HepG2 (cell line): ENCODE measurements at regions not wholly inside any gene's neighbourhood (a gene's known extent, or its start where the extent isn't known, plus 50 kb on each side); places are given as distances from the start of the nearest gene placed in this dataset.
A peak's percentile ranks its signal among the peaks of the same experiment; 100 is the strongest.

Source experiments
- ATAC-seq: fragments of 200-7000 bp; cut with Tn5 transposase; 3 replicates; pipeline ENCODE4 v1.9.1; 2020; ENCODE audit warnings: mild to moderate bottlenecking, moderate library complexity
- BruUV-seq: library from RNA; stranded (reverse); fragments of 400-500 nt; replicated peaks from 2 replicates; lab custom pipeline; 2021; lab: Mats Ljungman, UMichigan
- CTCF ChIA-PET: fragments of 300-600 bp; formaldehyde crosslinking; extraction: SDS; loops from one replicate; lab custom pipeline; 2021; ENCODE audit warnings: low total read pairs, inconsistent platforms, low intra/inter-chr PET ratio; lab: Yijun Ruan, JAX
- POLR2A ChIA-PET: fragments of 350-600 bp; sonication (Branson Sonifier 250); formaldehyde crosslinking; loops from one replicate; lab custom pipeline; 2020; ENCODE audit warnings: antibody characterized with exemption, inconsistent platforms; lab: Yijun Ruan, JAX
- DNase-seq: peaks from one replicate; pipeline ENCODE4 v3.0.0-alpha.2; 2015; ENCODE audit warnings: low spot score
- FAIRE-seq: peaks from 3 replicates; lab custom pipeline; 2011; peaks lifted over from hg19 to GRCh38; lab: Jason Lieb, UNC
- H2AFZ ChIP-seq: one replicate; pipeline ENCODE4 v1.6.1; 2011; ENCODE audit warnings: low read length, inconsistent platforms
- H3K27ac ChIP-seq: fragments of 300-600 bp; 3 replicates; pipeline ENCODE4 v1.8.0; 2011; ENCODE audit warnings: mixed run types, mild to moderate bottlenecking, mixed read lengths, low read length, inconsistent platforms; ENCODE audit not compliant: insufficient read depth; ENCODE audit errors: extremely low read length
- H3K27me3 ChIP-seq, 2 experiments: fragments of 200-600 bp in 1 of 2; 2 replicates in 1 of 2; 3 replicates in 1 of 2; pipeline versions ENCODE4 v1.6.0 to v1.8.0; 2011; ENCODE audit warnings: low read length in 2 of 2, mild to moderate bottlenecking in 2 of 2, moderate library complexity in 2 of 2, inconsistent platforms in 1 of 2; ENCODE audit not compliant: insufficient read depth in 2 of 2, control insufficient read depth in 1 of 2
- H3K36me3 ChIP-seq, 2 experiments: fragments of 200-600 bp in 1 of 2; replicated peaks in 1 of 2; 2 replicates in 1 of 2; 3 replicates in 1 of 2; pipeline versions ENCODE4 v1.5.1 to v1.8.0; 2011; ENCODE audit warnings: low read length in 2 of 2, inconsistent platforms in 1 of 2; ENCODE audit not compliant: insufficient read depth in 2 of 2, control insufficient read depth in 1 of 2
- H3K4me1 ChIP-seq: 2 replicates; pipeline ENCODE4 v1.5.1; 2012; ENCODE audit warnings: low read length, inconsistent platforms; ENCODE audit not compliant: insufficient read depth
- H3K4me2 ChIP-seq: 2 replicates; pipeline ENCODE4 v1.6.0; 2011; ENCODE audit warnings: low read depth, low read length, inconsistent platforms
- H3K4me3 ChIP-seq, 3 experiments: fragments of 200-600 bp in 1 of 3; sonication (generic), shearing (Covaris generic) in 1 of 3; replicated peaks in 1 of 3; 2 replicates each; pipeline ENCODE4 v1.5.1; 2011 to 2016; ENCODE audit warnings: low read length in 3 of 3, inconsistent platforms in 2 of 3, low read depth in 2 of 3, mild to moderate bottlenecking in 2 of 3, control low read depth in 1 of 3, mixed read lengths in 1 of 3; ENCODE audit not compliant: insufficient read depth in 1 of 3
- H3K79me2 ChIP-seq: one replicate; pipeline ENCODE4 v1.6.1; 2011; ENCODE audit warnings: low read length, inconsistent platforms; ENCODE audit not compliant: insufficient read depth
- H3K9ac ChIP-seq: 2 replicates; pipeline ENCODE4 v1.6.0; 2011; ENCODE audit warnings: mild to moderate bottlenecking, low read depth, low read length, inconsistent platforms; ENCODE audit not compliant: insufficient read depth
- H3K9me3 ChIP-seq: 2 replicates; pipeline ENCODE4 v1.5.1; 2012; ENCODE audit warnings: mild to moderate bottlenecking, low read length
- H4K20me1 ChIP-seq: 2 replicates; pipeline ENCODE4 v1.6.0; 2011; ENCODE audit warnings: inconsistent platforms, mild to moderate bottlenecking, low read length, moderate library complexity; ENCODE audit not compliant: insufficient read depth
- CEBPB ChIP-seq: IDR thresholded peaks from 2 replicates; pipeline ENCODE4 v1.6.1; 2011; ENCODE audit warnings: low read depth, low read length, improper control_type of control experiment, borderline replicate concordance
- CEBPG ChIP-seq: IDR thresholded peaks from 2 replicates; pipeline ENCODE4 v1.6.1; 2016
- ETV6 ChIP-seq: sonication (generic); formaldehyde crosslinking; conservative IDR thresholded peaks from 2 replicates; pipeline ENCODE4 v1.4.0; 2020; ENCODE audit warnings: missing genetic modification reagents
- KLF12 ChIP-seq: sonication (generic); formaldehyde crosslinking; IDR thresholded peaks from 2 replicates; pipeline ENCODE4 v1.4.0; 2020; ENCODE audit warnings: missing genetic modification reagents, borderline replicate concordance
- MXD4 ChIP-seq: IDR thresholded peaks from 2 replicates; pipeline ENCODE4 v1.6.1; 2016; ENCODE audit warnings: mild to moderate bottlenecking, missing biosample characterization, missing genetic modification reagents
- ONECUT2 ChIP-seq: sonication (generic); formaldehyde crosslinking; IDR thresholded peaks from 2 replicates; pipeline ENCODE4 v1.4.0; 2020; ENCODE audit warnings: missing genetic modification reagents
- SOX5 ChIP-seq: IDR thresholded peaks from 2 replicates; pipeline ENCODE4 v1.6.1; 2016; ENCODE audit warnings: borderline replicate concordance
- WGBS: methylation state at CpG from one replicate; pipeline ENCODE4 v1.1.6; 2017; ENCODE audit warnings: low lambda C conversion rate; 5-methylcytosine and 5-hydroxymethylcytosine counted together
- in situ Hi-C: cut with HindIII; loops from 2 replicates; pipeline ENCODE4 v1.10.0; 2017; ENCODE audit warnings: low pct_unique_long_range_greater_than_20kb; ENCODE audit not compliant: extremely low pct_ligation_motif_present
- intact Hi-C: fragments of 100-400 bp; cut with micrococcal nuclease; formaldehyde crosslinking; loops from one replicate; pipeline ENCODE4 v1.10.0; 2022; ENCODE audit not compliant: unreplicated experiment
- TF ChIP-seq, protein P1 (sequence below): sonication (generic); formaldehyde crosslinking; IDR thresholded peaks from 2 replicates; pipeline ENCODE4 v1.4.0; 2020; ENCODE audit warnings: mild to moderate bottlenecking, missing genetic modification reagents
- TF ChIP-seq, protein P2 (sequence below): sonication (generic); formaldehyde crosslinking; IDR thresholded peaks from 2 replicates; pipeline ENCODE4 v1.4.0; 2020; ENCODE audit warnings: missing genetic modification reagents
- TF ChIP-seq, protein P3 (sequence below): sonication (generic); formaldehyde crosslinking; IDR thresholded peaks from 2 replicates; pipeline ENCODE4 v1.5.1; 2020; ENCODE audit warnings: mild to moderate bottlenecking, missing genetic modification reagents, moderate library complexity
- TF ChIP-seq, protein P4 (sequence below): sonication (generic); formaldehyde crosslinking; IDR thresholded peaks from 2 replicates; pipeline ENCODE4 v1.5.1; 2020; ENCODE audit warnings: missing genetic modification reagents, mild to moderate bottlenecking, borderline replicate concordance
- TF ChIP-seq, protein P5 (sequence below): sonication (generic); formaldehyde crosslinking; IDR thresholded peaks from 2 replicates; pipeline ENCODE4 v1.8.0; 2022; ENCODE audit warnings: missing genetic modification reagents, low read depth, mild to moderate bottlenecking, borderline replicate concordance
- TF ChIP-seq, protein P6 (sequence below): sonication (generic); formaldehyde crosslinking; IDR thresholded peaks from 2 replicates; pipeline ENCODE4 v1.8.1; 2022; ENCODE audit warnings: low read depth, mild to moderate bottlenecking, missing genetic modification reagents

DNA sequence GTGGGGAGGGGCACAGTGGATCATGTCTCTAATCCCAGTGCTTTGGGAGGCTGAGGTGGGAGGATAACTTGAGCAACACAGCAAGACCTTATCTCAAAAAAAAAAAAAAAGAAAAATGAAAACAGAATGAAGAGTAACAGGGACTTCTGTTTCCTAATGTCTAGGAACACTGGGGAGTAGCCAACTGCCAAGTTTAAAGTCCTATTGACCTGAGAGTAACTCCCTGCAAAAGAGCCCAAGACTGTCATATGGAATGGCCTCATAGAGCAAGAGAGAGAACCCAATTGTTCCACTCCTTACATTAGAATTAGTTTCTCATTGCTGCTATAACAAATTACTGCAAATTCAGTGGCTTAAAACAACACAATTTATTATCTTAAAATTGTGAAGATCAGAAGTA is 881.4 kb upstream of the ROBO1 start (continued):
- TF ChIP-seq, protein P1, sequence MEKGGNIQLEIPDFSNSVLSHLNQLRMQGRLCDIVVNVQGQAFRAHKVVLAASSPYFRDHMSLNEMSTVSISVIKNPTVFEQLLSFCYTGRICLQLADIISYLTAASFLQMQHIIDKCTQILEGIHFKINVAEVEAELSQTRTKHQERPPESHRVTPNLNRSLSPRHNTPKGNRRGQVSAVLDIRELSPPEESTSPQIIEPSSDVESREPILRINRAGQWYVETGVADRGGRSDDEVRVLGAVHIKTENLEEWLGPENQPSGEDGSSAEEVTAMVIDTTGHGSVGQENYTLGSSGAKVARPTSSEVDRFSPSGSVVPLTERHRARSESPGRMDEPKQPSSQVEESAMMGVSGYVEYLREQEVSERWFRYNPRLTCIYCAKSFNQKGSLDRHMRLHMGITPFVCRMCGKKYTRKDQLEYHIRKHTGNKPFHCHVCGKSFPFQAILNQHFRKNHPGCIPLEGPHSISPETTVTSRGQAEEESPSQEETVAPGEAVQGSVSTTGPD = no peak
- TF ChIP-seq MXD4 = no peak

DNA sequence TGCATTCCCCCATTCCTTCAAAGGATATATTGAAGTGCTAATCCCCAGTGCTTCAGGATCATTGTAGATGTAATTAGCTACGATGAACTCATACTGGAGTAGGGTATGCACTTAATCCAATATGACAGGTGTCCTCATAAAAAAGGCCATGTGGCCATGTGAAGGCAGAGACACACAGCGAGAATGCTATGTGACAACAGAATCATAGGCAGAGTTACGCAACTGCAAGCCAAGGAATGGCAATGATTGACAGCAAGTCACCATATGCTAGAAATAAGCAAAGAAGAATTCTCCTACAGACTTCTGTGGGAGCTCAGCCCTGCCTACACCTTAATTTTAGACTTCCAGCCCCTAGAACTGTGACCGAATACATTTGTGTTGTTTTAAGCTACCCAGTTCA is 875.6 kb upstream of the ROBO1 start:
- Histone ChIP-seq H3K27ac (no peak overlapping the region), H3K27me3 (no peaks in the 10 kb centered on the region), H4K20me1 (no peaks in the 10 kb centered on the region), H3K36me3 (no peaks in the 10 kb centered on the region), H3K9me3 (no peaks in the 10 kb centered on the region), H3K4me1 (no peaks in the 10 kb centered on the region), H3K4me3 (no peak overlapping the region), H3K9ac (no peak overlapping the region), H2AFZ (no peak overlapping the region), H3K4me2 (no peak overlapping the region), H3K79me2 (no peaks in the 10 kb centered on the region)
- no peak for ATAC-seq
- 19% methylated on average over 4 of the region's 4 CpGs for WGBS
- ChIA-PET CTCF (no interaction called here), POLR2A (no interaction called here)
- BruUV-seq = no TSS peak
- in situ Hi-C loops = no loop called here
- intact Hi-C loops = no loop called here
- DNase-seq = no peak
- FAIRE-seq = no peak
- TF ChIP-seq KLF12 (CRISPR knock-in tag) (no peak), CEBPB (peak; percentile 83), ETV6 (CRISPR knock-in tag) (no peak), SOX5 (no peak), ONECUT2 (CRISPR knock-in tag) (no peak), CEBPG (CRISPR knock-in tag) (peak; percentile 77)
- TF ChIP-seq, protein P2, sequence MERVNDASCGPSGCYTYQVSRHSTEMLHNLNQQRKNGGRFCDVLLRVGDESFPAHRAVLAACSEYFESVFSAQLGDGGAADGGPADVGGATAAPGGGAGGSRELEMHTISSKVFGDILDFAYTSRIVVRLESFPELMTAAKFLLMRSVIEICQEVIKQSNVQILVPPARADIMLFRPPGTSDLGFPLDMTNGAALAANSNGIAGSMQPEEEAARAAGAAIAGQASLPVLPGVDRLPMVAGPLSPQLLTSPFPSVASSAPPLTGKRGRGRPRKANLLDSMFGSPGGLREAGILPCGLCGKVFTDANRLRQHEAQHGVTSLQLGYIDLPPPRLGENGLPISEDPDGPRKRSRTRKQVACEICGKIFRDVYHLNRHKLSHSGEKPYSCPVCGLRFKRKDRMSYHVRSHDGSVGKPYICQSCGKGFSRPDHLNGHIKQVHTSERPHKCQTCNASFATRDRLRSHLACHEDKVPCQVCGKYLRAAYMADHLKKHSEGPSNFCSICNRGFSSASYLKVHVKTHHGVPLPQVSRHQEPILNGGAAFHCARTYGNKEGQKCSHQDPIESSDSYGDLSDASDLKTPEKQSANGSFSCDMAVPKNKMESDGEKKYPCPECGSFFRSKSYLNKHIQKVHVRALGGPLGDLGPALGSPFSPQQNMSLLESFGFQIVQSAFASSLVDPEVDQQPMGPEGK (CRISPR knock-in tag) = no peak
- TF ChIP-seq, protein P3, sequence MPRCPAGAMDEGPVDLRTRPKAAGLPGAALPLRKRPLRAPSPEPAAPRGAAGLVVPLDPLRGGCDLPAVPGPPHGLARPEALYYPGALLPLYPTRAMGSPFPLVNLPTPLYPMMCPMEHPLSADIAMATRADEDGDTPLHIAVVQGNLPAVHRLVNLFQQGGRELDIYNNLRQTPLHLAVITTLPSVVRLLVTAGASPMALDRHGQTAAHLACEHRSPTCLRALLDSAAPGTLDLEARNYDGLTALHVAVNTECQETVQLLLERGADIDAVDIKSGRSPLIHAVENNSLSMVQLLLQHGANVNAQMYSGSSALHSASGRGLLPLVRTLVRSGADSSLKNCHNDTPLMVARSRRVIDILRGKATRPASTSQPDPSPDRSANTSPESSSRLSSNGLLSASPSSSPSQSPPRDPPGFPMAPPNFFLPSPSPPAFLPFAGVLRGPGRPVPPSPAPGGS (CRISPR knock-in tag) = no peak
- TF ChIP-seq, protein P4, sequence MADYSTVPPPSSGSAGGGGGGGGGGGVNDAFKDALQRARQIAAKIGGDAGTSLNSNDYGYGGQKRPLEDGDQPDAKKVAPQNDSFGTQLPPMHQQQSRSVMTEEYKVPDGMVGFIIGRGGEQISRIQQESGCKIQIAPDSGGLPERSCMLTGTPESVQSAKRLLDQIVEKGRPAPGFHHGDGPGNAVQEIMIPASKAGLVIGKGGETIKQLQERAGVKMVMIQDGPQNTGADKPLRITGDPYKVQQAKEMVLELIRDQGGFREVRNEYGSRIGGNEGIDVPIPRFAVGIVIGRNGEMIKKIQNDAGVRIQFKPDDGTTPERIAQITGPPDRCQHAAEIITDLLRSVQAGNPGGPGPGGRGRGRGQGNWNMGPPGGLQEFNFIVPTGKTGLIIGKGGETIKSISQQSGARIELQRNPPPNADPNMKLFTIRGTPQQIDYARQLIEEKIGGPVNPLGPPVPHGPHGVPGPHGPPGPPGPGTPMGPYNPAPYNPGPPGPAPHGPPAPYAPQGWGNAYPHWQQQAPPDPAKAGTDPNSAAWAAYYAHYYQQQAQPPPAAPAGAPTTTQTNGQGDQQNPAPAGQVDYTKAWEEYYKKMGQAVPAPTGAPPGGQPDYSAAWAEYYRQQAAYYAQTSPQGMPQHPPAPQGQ = no peak
- TF ChIP-seq, protein P5, sequence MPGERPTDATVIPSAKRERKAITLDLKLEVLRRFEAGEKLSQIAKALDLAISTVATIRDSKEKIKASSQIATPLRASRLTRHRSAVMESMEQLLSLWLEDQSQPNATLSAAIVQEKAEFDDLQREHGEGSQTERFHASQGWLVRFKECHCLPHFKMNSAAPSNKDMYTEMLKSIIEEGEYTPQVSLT = no peak
- TF ChIP-seq, protein P6, sequence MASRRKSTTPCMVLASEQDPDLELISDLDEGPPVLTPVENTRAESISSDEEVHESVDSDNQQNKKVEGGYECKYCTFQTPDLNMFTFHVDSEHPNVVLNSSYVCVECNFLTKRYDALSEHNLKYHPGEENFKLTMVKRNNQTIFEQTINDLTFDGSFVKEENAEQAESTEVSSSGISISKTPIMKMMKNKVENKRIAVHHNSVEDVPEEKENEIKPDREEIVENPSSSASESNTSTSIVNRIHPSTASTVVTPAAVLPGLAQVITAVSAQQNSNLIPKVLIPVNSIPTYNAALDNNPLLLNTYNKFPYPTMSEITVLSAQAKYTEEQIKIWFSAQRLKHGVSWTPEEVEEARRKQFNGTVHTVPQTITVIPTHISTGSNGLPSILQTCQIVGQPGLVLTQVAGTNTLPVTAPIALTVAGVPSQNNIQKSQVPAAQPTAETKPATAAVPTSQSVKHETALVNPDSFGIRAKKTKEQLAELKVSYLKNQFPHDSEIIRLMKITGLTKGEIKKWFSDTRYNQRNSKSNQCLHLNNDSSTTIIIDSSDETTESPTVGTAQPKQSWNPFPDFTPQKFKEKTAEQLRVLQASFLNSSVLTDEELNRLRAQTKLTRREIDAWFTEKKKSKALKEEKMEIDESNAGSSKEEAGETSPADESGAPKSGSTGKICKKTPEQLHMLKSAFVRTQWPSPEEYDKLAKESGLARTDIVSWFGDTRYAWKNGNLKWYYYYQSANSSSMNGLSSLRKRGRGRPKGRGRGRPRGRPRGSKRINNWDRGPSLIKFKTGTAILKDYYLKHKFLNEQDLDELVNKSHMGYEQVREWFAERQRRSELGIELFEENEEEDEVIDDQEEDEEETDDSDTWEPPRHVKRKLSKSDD (CRISPR knock-in tag) = no peak
